ENCODE measurements at regions not wholly inside any gene's neighbourhood (a gene's known extent, or its start where the extent isn't known, plus 50 kb on each side); places are given as distances from the start of the nearest gene placed in this dataset.

GRCh38 chr3:34988296-34988695 is 651.0 kb upstream of the ARPP21 start:
- TF ChIP-seq CTCF (conservative IDR thresholded peaks at IDR 0.05; ENCODE audit: low read depth in 2 of 2) (no peak), POLR2AphosphoS5 (IDR thresholded peaks at IDR 0.05; ENCODE audit: low read depth) (no peak), EZH2 (IDR thresholded peaks at IDR 0.05; ENCODE audit: low read depth, unreplicated experiment) (no peak), REST (IDR thresholded peaks at IDR 0.05; ENCODE audit: unreplicated experiment) (no peak), ETS1 (IDR thresholded peaks at IDR 0.05) (no peak), NANOG (IDR thresholded peaks at IDR 0.05; ENCODE audit: borderline replicate concordance) (no peak), JUNB (IDR thresholded peaks at IDR 0.05; ENCODE audit: unreplicated experiment) (no peak), ZNF114 (CRISPR knock-in tag; IDR thresholded peaks at IDR 0.05) (no peak), EZH2phosphoT487 (IDR thresholded peaks at IDR 0.05; ENCODE audit: unreplicated experiment) (no peak), ZNF331 (CRISPR knock-in tag; IDR thresholded peaks at IDR 0.05; ENCODE audit: low read depth) (no peak)

All from GM23338 (cell line).